ENCODE measurements at regions not wholly inside any gene's neighbourhood (a gene's known extent, or its start where the extent isn't known, plus 50 kb on each side); places are given as distances from the start of the nearest gene placed in this dataset.

GRCh38 chr14:76595266-76595665 is 166.0 kb upstream of the VASH1 start:
- Histone ChIP-seq H4K20me1 (ENCODE audit: insufficient read depth) (no peaks in the 10 kb centered on the region), H3K27ac (ENCODE audit: low read length) (no peak overlapping the region)

GRCh38 chr14:76597387-76597786 is 163.9 kb upstream of the VASH1 start:
- Histone ChIP-seq H4K20me1 (ENCODE audit: insufficient read depth) (no peaks in the 10 kb centered on the region), H3K27me3 (ENCODE audit: insufficient read depth, low read depth, low read length) (no peaks in the 10 kb centered on the region), H3F3A (ENCODE audit: insufficient read depth, low read length, poor library complexity, severe bottlenecking) (no peaks in the 10 kb centered on the region)

More at GRCh38 chr14:76595266-76595665, 166.0 kb upstream of the VASH1 start:
- H2AFZ ChIP-seq (ENCODE audit: low read depth, low read length) = no peak overlapping the region
- no peak overlapping the region for H3K9ac ChIP-seq (ENCODE audit: low read length)
- no peaks in the 10 kb centered on the region for H3K36me3 ChIP-seq (ENCODE audit: insufficient read depth, low read length)
- TF ChIP-seq, protein P1, sequence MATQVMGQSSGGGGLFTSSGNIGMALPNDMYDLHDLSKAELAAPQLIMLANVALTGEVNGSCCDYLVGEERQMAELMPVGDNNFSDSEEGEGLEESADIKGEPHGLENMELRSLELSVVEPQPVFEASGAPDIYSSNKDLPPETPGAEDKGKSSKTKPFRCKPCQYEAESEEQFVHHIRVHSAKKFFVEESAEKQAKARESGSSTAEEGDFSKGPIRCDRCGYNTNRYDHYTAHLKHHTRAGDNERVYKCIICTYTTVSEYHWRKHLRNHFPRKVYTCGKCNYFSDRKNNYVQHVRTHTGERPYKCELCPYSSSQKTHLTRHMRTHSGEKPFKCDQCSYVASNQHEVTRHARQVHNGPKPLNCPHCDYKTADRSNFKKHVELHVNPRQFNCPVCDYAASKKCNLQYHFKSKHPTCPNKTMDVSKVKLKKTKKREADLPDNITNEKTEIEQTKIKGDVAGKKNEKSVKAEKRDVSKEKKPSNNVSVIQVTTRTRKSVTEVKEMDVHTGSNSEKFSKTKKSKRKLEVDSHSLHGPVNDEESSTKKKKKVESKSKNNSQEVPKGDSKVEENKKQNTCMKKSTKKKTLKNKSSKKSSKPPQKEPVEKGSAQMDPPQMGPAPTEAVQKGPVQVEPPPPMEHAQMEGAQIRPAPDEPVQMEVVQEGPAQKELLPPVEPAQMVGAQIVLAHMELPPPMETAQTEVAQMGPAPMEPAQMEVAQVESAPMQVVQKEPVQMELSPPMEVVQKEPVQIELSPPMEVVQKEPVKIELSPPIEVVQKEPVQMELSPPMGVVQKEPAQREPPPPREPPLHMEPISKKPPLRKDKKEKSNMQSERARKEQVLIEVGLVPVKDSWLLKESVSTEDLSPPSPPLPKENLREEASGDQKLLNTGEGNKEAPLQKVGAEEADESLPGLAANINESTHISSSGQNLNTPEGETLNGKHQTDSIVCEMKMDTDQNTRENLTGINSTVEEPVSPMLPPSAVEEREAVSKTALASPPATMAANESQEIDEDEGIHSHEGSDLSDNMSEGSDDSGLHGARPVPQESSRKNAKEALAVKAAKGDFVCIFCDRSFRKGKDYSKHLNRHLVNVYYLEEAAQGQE (IDR thresholded peaks at IDR 0.05; ENCODE audit: borderline replicate concordance) = no peak
- TF ChIP-seq TAF1 (IDR thresholded peaks at IDR 0.05; ENCODE audit: low read depth) (no peak), EZH2 (IDR thresholded peaks at IDR 0.05; ENCODE audit: borderline replicate concordance, insufficient read depth, low read length, poor library complexity, severe bottlenecking) (no peak), RAD21 (conservative IDR thresholded peaks at IDR 0.05) (no peak), POLR2AphosphoS5 (IDR thresholded peaks at IDR 0.05) (no peak), EP300 (conservative IDR thresholded peaks at IDR 0.05; ENCODE audit: poor library complexity, severe bottlenecking) (no peak)
- TF ChIP-seq, protein P2, sequence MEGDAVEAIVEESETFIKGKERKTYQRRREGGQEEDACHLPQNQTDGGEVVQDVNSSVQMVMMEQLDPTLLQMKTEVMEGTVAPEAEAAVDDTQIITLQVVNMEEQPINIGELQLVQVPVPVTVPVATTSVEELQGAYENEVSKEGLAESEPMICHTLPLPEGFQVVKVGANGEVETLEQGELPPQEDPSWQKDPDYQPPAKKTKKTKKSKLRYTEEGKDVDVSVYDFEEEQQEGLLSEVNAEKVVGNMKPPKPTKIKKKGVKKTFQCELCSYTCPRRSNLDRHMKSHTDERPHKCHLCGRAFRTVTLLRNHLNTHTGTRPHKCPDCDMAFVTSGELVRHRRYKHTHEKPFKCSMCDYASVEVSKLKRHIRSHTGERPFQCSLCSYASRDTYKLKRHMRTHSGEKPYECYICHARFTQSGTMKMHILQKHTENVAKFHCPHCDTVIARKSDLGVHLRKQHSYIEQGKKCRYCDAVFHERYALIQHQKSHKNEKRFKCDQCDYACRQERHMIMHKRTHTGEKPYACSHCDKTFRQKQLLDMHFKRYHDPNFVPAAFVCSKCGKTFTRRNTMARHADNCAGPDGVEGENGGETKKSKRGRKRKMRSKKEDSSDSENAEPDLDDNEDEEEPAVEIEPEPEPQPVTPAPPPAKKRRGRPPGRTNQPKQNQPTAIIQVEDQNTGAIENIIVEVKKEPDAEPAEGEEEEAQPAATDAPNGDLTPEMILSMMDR (IDR thresholded peaks at IDR 0.05; ENCODE audit: poor library complexity, severe bottlenecking) = no peak
- H3K9me3 ChIP-seq (ENCODE audit: low read length) = no peaks in the 10 kb centered on the region
- H3F3A ChIP-seq (ENCODE audit: insufficient read depth, low read length, poor library complexity, severe bottlenecking) = no peaks in the 10 kb centered on the region
- no peak overlapping the region for H3K4me2 ChIP-seq (ENCODE audit: low read length)
- H3K9me2 ChIP-seq (ENCODE audit: insufficient read depth, low read length) = no peaks in the 10 kb centered on the region
- H3K4me3 ChIP-seq (ENCODE audit: low read length) = no peak overlapping the region
- H3K27me3 ChIP-seq (ENCODE audit: insufficient read depth, low read depth, low read length) = no peaks in the 10 kb centered on the region
- H3K79me2 ChIP-seq (replicated peaks; ENCODE audit: insufficient read depth, low read length) = no peaks in the 10 kb centered on the region

More at GRCh38 chr14:76597387-76597786, 163.9 kb upstream of the VASH1 start:
- Histone ChIP-seq H3K79me2 (replicated peaks; ENCODE audit: insufficient read depth, low read length) (no peaks in the 10 kb centered on the region), H2AFZ (ENCODE audit: low read depth, low read length) (no peak overlapping the region), H3K9me2 (ENCODE audit: insufficient read depth, low read length) (no peaks in the 10 kb centered on the region), H3K27ac (ENCODE audit: low read length) (no peak overlapping the region), H3K4me2 (ENCODE audit: low read length) (no peak overlapping the region), H3K9me3 (ENCODE audit: low read length) (no peaks in the 10 kb centered on the region), H3K4me3 (ENCODE audit: low read length) (no peak overlapping the region), H3K9ac (ENCODE audit: low read length) (no peak overlapping the region), H3K36me3 (ENCODE audit: insufficient read depth, low read length) (no peaks in the 10 kb centered on the region)
- no peak for TF ChIP-seq SMC3 (conservative IDR thresholded peaks at IDR 0.05; ENCODE audit: poor library complexity)
- TF ChIP-seq EZH2 (IDR thresholded peaks at IDR 0.05; ENCODE audit: borderline replicate concordance, insufficient read depth, low read length, poor library complexity, severe bottlenecking) = no peak
- TF ChIP-seq POLR2AphosphoS5 (IDR thresholded peaks at IDR 0.05) = no peak
- TF ChIP-seq, protein P2 (IDR thresholded peaks at IDR 0.05; ENCODE audit: poor library complexity, severe bottlenecking) = no peak
- TF ChIP-seq TAF1 (IDR thresholded peaks at IDR 0.05; ENCODE audit: low read depth) = no peak
- TF ChIP-seq, protein P1 (IDR thresholded peaks at IDR 0.05; ENCODE audit: borderline replicate concordance) = no peak
- no peak for TF ChIP-seq RAD21 (conservative IDR thresholded peaks at IDR 0.05)
- TF ChIP-seq EP300 (conservative IDR thresholded peaks at IDR 0.05; ENCODE audit: poor library complexity, severe bottlenecking) = no peak
- no peak for TF ChIP-seq MXI1 (conservative IDR thresholded peaks at IDR 0.05; ENCODE audit: poor library complexity, severe bottlenecking)

Data from neural cell (in vitro differentiated cells).